IMR-90 (cell line): ENCODE measurements at regions not wholly inside any gene's neighbourhood (a gene's known extent, or its start where the extent isn't known, plus 50 kb on each side); places are given as distances from the start of the nearest gene placed in this dataset.

ENCODE experiments used
- ATAC-seq: fragments of 200-7000 bp; cut with Tn5 transposase; 2 replicates; pipeline ENCODE4 v1.9.1; 2020; ENCODE audit warnings: low read depth, mild to moderate bottlenecking, moderate library complexity
- BruUV-seq: library from RNA; stranded (reverse); fragments of 400-500 nt; replicated peaks from 2 replicates; lab custom pipeline; 2021; lab: Mats Ljungman, UMichigan
- CTCF ChIA-PET: fragments of 300-600 bp; formaldehyde crosslinking; extraction: SDS; loops from one replicate; lab custom pipeline; 2021; ENCODE audit warnings: antibody characterized with exemption; lab: Yijun Ruan, JAX
- POLR2A ChIA-PET: fragments of 300-600 bp; sonication (Branson Sonifier 250); formaldehyde crosslinking; loops from one replicate; lab custom pipeline; 2022; ENCODE audit warnings: antibody characterized with exemption; ENCODE audit not compliant: unreplicated experiment; lab: Charles Lee
- DNase-seq: peaks from one replicate; pipeline ENCODE4 v3.0.0; 2013
- H2AFZ ChIP-seq: replicated peaks from 2 replicates; pipeline ENCODE3; 2013; ENCODE audit warnings: low read length, mild to moderate bottlenecking; ENCODE audit not compliant: poor library complexity
- H2AK5ac ChIP-seq: 2 replicates; pipeline ENCODE4 v1.6.1; 2013; ENCODE audit warnings: low read depth, low read length, inconsistent platforms
- H2AK9ac ChIP-seq: replicated peaks from 2 replicates; pipeline ENCODE3; 2013; ENCODE audit warnings: mild to moderate bottlenecking, low read depth, low read length, moderate library complexity; ENCODE audit not compliant: poor library complexity
- H2BK120ac ChIP-seq: 2 replicates; pipeline ENCODE4 v1.6.1; 2013; ENCODE audit warnings: low read depth, low read length, inconsistent platforms
- H2BK15ac ChIP-seq: 3 replicates; pipeline ENCODE4 v1.6.1; 2013; ENCODE audit warnings: low read depth, low read length, inconsistent platforms
- H2BK20ac ChIP-seq: 2 replicates; pipeline ENCODE4 v1.6.1; 2013; ENCODE audit warnings: low read depth, mild to moderate bottlenecking, inconsistent platforms, low read length, moderate library complexity
- H2BK5ac ChIP-seq: 2 replicates; pipeline ENCODE4 v1.6.1; 2013; ENCODE audit warnings: mild to moderate bottlenecking, low read depth, low read length, inconsistent platforms; ENCODE audit not compliant: poor library complexity, severe bottlenecking
- H3K14ac ChIP-seq: replicated peaks from 2 replicates; pipeline ENCODE4 v1.6.1; 2013; ENCODE audit warnings: low read depth, low read length, inconsistent platforms
- H3K18ac ChIP-seq: 2 replicates; pipeline ENCODE4 v1.6.1; 2013; ENCODE audit warnings: low read depth, low read length, control low read depth
- H3K23ac ChIP-seq: 2 replicates; pipeline ENCODE4 v1.6.1; 2013; ENCODE audit warnings: low read depth, low read length, inconsistent platforms
- H3K27ac ChIP-seq: 2 replicates; pipeline ENCODE4 v1.5.1; 2013; ENCODE audit warnings: mild to moderate bottlenecking, control low read depth, low read length; ENCODE audit not compliant: insufficient read depth
- H3K27me3 ChIP-seq: 2 replicates; pipeline ENCODE4 v1.6.1; 2013; ENCODE audit warnings: low read length; ENCODE audit not compliant: control insufficient read depth, insufficient read depth
- H3K36me3 ChIP-seq: 2 replicates; pipeline ENCODE4 v1.6.1; 2013; ENCODE audit warnings: low read length, mixed read lengths; ENCODE audit not compliant: control insufficient read depth, insufficient read depth
- H3K4ac ChIP-seq: 2 replicates; pipeline ENCODE4 v1.6.1; 2013; ENCODE audit warnings: low read depth, low read length, inconsistent platforms
- H3K4me1 ChIP-seq: 2 replicates; pipeline ENCODE4 v1.6.1; 2013; ENCODE audit warnings: low read length, mixed read lengths; ENCODE audit not compliant: control insufficient read depth, insufficient read depth
- H3K4me2 ChIP-seq: 2 replicates; pipeline ENCODE4 v1.6.1; 2013; ENCODE audit warnings: low read depth, mild to moderate bottlenecking, control low read depth, low read length, moderate library complexity
- H3K4me3 ChIP-seq: 2 replicates; pipeline ENCODE4 v1.5.1; 2013; ENCODE audit warnings: low read depth, mild to moderate bottlenecking, control low read depth, low read length, moderate library complexity; ENCODE audit not compliant: insufficient read depth
- H3K56ac ChIP-seq: 2 replicates; pipeline ENCODE4 v1.6.1; 2013; ENCODE audit warnings: low read length, inconsistent platforms; ENCODE audit not compliant: insufficient read depth; ENCODE audit errors: extremely low read depth
- H3K79me1 ChIP-seq, 2 experiments: 2 replicates each; pipeline ENCODE4 v1.6.1; 2013; ENCODE audit warnings: low read length in 2 of 2, inconsistent platforms in 1 of 2, low read depth in 1 of 2
- H3K9ac ChIP-seq: 2 replicates; pipeline ENCODE4 v1.6.1; 2013; ENCODE audit warnings: low read depth, low read length, control low read depth
- H3K9me1 ChIP-seq: 2 replicates; pipeline ENCODE4 v1.6.1; 2013; ENCODE audit warnings: low read length, inconsistent platforms; ENCODE audit not compliant: insufficient read depth
- H3K9me3 ChIP-seq: 2 replicates; pipeline ENCODE4 v1.6.1; 2013; ENCODE audit warnings: low read length; ENCODE audit not compliant: control insufficient read depth, insufficient read depth
- H4K20me1 ChIP-seq: 2 replicates; pipeline ENCODE4 v1.6.1; 2013; ENCODE audit warnings: low read length, inconsistent platforms; ENCODE audit not compliant: insufficient read depth
- H4K5ac ChIP-seq: 2 replicates; pipeline ENCODE4 v1.6.1; 2013; ENCODE audit warnings: mild to moderate bottlenecking, low read depth, low read length, control low read depth
- H4K8ac ChIP-seq, 2 experiments: 2 replicates each; pipeline ENCODE4 v1.6.1; 2013; ENCODE audit warnings: low read depth in 2 of 2, low read length in 2 of 2, control low read depth in 1 of 2, inconsistent platforms in 1 of 2
- H4K91ac ChIP-seq: 2 replicates; pipeline ENCODE4 v1.6.1; 2013; ENCODE audit warnings: low read depth, low read length, inconsistent platforms; ENCODE audit not compliant: insufficient read depth
- CEBPB ChIP-seq: IDR thresholded peaks from 2 replicates; pipeline ENCODE4 v1.6.1; 2012; ENCODE audit warnings: low read depth, low read length, improper control_type of control experiment
- CHD1 ChIP-seq: IDR thresholded peaks from 2 replicates; pipeline ENCODE4 v1.6.1; 2012; ENCODE audit warnings: low read depth, low read length, improper control_type of control experiment
- FOS ChIP-seq: fragments of 150-350 bp; IDR thresholded peaks from 2 replicates; pipeline ENCODE4 v1.6.1; 2016; ENCODE audit warnings: low read depth, low read length
- MAZ ChIP-seq: IDR thresholded peaks from 2 replicates; pipeline ENCODE4 v1.6.1; 2012; ENCODE audit warnings: low read depth, mild to moderate bottlenecking, low read length, improper control_type of control experiment, moderate library complexity, borderline replicate concordance
- MXI1 ChIP-seq: IDR thresholded peaks from 2 replicates; pipeline ENCODE4 v1.6.1; 2012; ENCODE audit warnings: low read depth, mild to moderate bottlenecking, low read length, moderate library complexity, borderline replicate concordance
- POLR2A ChIP-seq: IDR thresholded peaks from 2 replicates; pipeline ENCODE4 v1.6.1; 2012; ENCODE audit warnings: mild to moderate bottlenecking, low read depth, low read length
- RAD21 ChIP-seq: IDR thresholded peaks from 2 replicates; pipeline ENCODE4 v1.6.1; 2012; ENCODE audit warnings: low read length, improper control_type of control experiment
- RCOR1 ChIP-seq: IDR thresholded peaks from 2 replicates; pipeline ENCODE4 v1.6.1; 2012; ENCODE audit warnings: mild to moderate bottlenecking, low read length, improper control_type of control experiment; ENCODE audit not compliant: insufficient replicate concordance
- RFX5 ChIP-seq: IDR thresholded peaks from 2 replicates; pipeline ENCODE4 v1.8.0; 2012; ENCODE audit warnings: low read depth, mild to moderate bottlenecking, low read length, moderate library complexity
- SMC3 ChIP-seq: fragments of 150-350 bp; IDR thresholded peaks from 2 replicates; pipeline ENCODE4 v1.6.1; 2016; ENCODE audit warnings: low read depth, mild to moderate bottlenecking, antibody characterized with exemption, low read length, moderate library complexity
- WGBS, 2 experiments: methylation state at CpG; one replicate each; pipeline versions ENCODE4 v1.1.5 to v1.1.7; 2013; ENCODE audit warnings: missing lambda C conversion rate in 2 of 2; ENCODE audit not compliant: insufficient read length in 1 of 2; ENCODE audit errors: extremely low coverage in 2 of 2; 5-methylcytosine and 5-hydroxymethylcytosine counted together
- dilution Hi-C: fragments of 300-500 bp; cut with HindIII; formaldehyde crosslinking; loops from one replicate; pipeline ENCODE4 v1.14.3; 2018; ENCODE audit warnings: low sequenced_read_pairs; ENCODE audit not compliant: unreplicated experiment
- in situ Hi-C: fragments of 300-500 bp; cut with MboI; formaldehyde crosslinking; loops from 3 replicates; pipeline ENCODE4 v1.14.3; 2019; ENCODE audit warnings: low sequenced_read_pairs, inconsistent platforms, mixed read lengths
- intact Hi-C: fragments of 100-400 bp; cut with micrococcal nuclease; formaldehyde crosslinking; loops from 2 replicates; pipeline ENCODE4 v1.10.0; 2022
- TF ChIP-seq, protein P1 (sequence below): conservative IDR thresholded peaks from 2 replicates; pipeline ENCODE4 v1.5.1; 2012; ENCODE audit warnings: mild to moderate bottlenecking, low read depth, low read length, improper control_type of control experiment
- TF ChIP-seq, protein P2 (sequence below): fragments of 150-350 bp; IDR thresholded peaks from 2 replicates; pipeline ENCODE4 v1.6.1; 2017; ENCODE audit warnings: mild to moderate bottlenecking, antibody characterized with exemption, low read length, low read depth

DNA sequence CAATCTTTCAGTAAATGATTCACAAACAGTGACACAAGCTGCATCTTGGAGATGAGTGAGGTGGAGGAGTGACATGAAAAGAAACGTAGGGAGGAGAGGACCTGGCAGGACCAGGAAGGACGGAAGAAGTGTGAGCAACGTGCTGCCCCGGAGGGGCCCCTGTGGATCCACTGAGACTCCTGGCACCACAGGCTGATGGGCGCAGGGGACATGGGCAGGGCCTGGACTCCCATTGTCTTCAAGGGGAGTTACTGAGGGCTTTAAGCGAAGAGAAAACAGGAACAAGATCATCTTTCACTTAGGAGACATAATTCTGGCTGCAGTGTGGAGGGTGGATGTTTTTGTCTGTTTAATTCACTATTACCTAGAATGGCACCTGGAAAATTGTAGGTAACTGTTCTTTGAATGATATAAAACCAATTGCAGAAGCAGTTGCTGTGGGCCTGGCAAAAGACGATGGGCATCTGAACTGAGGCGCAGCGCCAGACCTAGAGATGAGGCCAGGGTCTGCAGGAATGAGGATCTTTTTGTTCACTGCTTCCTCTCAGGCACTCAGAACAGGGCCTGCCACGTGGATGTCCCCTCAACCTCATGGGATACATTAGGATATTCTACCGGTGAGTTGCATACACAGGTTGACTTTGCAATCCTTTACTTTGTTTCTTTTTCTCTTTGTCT, 156.4 kb downstream of the TMEM18 start:
- Histone ChIP-seq H2AK9ac (no peak overlapping the region), H3K4me3 (no peak overlapping the region), H3K4me2 (no peak overlapping the region), H3K4me1 (no peaks in the 10 kb centered on the region), H3K79me1 (no peaks in the 10 kb centered on the region), H4K20me1 (no peaks in the 10 kb centered on the region), H4K91ac (no peak overlapping the region), H3K27me3 (no peaks in the 10 kb centered on the region), H2BK5ac (no peak overlapping the region), H2BK120ac (no peak overlapping the region), H3K9me1 (no peaks in the 10 kb centered on the region), H2BK15ac (no peak overlapping the region), H2AK5ac (no peak overlapping the region), H3K23ac (no peak overlapping the region), H4K5ac (no peak overlapping the region), H3K36me3 (no peaks in the 10 kb centered on the region), H4K8ac (no peak overlapping the region), H2AFZ (no peak overlapping the region), H3K18ac (no peak overlapping the region), H3K14ac (no peak overlapping the region), H3K4ac (no peak overlapping the region), H2BK20ac (no peak overlapping the region), H3K56ac (no peak overlapping the region), H3K9me3 (peaks cover 44% of the 10 kb centered on the region), H3K9ac (no peak overlapping the region), H3K27ac (no peak overlapping the region)
- ATAC-seq (no peak), DNase-seq (no peak)
- dilution Hi-C loops, result no loop called here
- intact Hi-C loops, result no loop called here
- POLR2A ChIA-PET, result no interaction called here
- in situ Hi-C loops, result no loop called here
- no CpG with 5 or more reads among the region's 11 CpGs for WGBS, 2 experiments
- TF ChIP-seq RAD21, result no peak
- no peak for TF ChIP-seq POLR2A
- no peak for TF ChIP-seq RCOR1
- TF ChIP-seq MXI1, result no peak
- TF ChIP-seq SMC3, result no peak
- no peak for TF ChIP-seq CHD1
- TF ChIP-seq, protein P1, sequence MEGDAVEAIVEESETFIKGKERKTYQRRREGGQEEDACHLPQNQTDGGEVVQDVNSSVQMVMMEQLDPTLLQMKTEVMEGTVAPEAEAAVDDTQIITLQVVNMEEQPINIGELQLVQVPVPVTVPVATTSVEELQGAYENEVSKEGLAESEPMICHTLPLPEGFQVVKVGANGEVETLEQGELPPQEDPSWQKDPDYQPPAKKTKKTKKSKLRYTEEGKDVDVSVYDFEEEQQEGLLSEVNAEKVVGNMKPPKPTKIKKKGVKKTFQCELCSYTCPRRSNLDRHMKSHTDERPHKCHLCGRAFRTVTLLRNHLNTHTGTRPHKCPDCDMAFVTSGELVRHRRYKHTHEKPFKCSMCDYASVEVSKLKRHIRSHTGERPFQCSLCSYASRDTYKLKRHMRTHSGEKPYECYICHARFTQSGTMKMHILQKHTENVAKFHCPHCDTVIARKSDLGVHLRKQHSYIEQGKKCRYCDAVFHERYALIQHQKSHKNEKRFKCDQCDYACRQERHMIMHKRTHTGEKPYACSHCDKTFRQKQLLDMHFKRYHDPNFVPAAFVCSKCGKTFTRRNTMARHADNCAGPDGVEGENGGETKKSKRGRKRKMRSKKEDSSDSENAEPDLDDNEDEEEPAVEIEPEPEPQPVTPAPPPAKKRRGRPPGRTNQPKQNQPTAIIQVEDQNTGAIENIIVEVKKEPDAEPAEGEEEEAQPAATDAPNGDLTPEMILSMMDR, result no peak
- TF ChIP-seq, protein P2, sequence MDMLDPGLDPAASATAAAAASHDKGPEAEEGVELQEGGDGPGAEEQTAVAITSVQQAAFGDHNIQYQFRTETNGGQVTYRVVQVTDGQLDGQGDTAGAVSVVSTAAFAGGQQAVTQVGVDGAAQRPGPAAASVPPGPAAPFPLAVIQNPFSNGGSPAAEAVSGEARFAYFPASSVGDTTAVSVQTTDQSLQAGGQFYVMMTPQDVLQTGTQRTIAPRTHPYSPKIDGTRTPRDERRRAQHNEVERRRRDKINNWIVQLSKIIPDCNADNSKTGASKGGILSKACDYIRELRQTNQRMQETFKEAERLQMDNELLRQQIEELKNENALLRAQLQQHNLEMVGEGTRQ, result no peak
- TF ChIP-seq CEBPB, result no peak
- TF ChIP-seq RFX5, result no peak
- no peak for TF ChIP-seq FOS
- TF ChIP-seq MAZ, result no peak
- BruUV-seq, result no TSS peak
- CTCF ChIA-PET, result no interaction called here
